AG04449 (cell line): ENCODE measurements at regions not wholly inside any gene's neighbourhood (a gene's known extent, or its start where the extent isn't known, plus 50 kb on each side); places are given as distances from the start of the nearest gene placed in this dataset.

Experiments
- CTCF ChIA-PET: fragments of 350-600 bp; formaldehyde crosslinking; extraction: SDS; loops from one replicate; lab custom pipeline; 2021; ENCODE audit warnings: antibody characterized with exemption; lab: Yijun Ruan, JAX
- POLR2A ChIA-PET: fragments of 400-600, 350-600 bp; formaldehyde crosslinking; extraction: SDS; loops from one replicate; lab custom pipeline; 2020; ENCODE audit warnings: antibody characterized with exemption, inconsistent platforms; lab: Yijun Ruan, JAX
- DNase-seq: peaks from one replicate; pipeline ENCODE4 v3.0.0-alpha.2; 2010; ENCODE audit warnings: low read depth, low spot score
- H3K4me3 ChIP-seq: 2 replicates; pipeline ENCODE4 v1.5.1; 2011; ENCODE audit warnings: low read depth, mild to moderate bottlenecking, control low read depth, low read length
- TF ChIP-seq, protein P1 (sequence below): IDR thresholded peaks from one replicate; pipeline ENCODE4 v1.5.1; 2011; ENCODE audit warnings: mild to moderate bottlenecking, moderate library complexity, low read length, control low read depth, inconsistent platforms; ENCODE audit not compliant: insufficient read depth; ENCODE audit errors: missing control alignments

DNA sequence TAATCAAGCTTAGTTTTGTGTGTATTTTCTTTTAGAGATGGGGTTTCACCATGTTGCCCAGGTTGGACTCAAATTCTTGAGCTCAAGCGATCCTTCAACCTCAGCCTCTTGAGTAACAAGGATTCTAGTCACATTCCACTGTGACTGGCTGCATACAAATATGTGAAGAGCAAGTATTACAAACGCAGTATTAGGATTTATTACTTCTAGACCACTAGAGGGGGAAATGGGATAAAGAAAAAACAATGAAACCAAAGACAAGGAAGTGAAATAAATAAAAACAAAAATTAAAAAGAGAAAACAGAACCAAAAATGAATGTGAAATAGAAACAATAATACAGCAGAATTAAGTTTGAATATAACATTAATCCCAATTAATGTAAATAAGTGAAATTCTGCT, 308.7 kb downstream of the ANKRD30A start:
- TF ChIP-seq, protein P1, sequence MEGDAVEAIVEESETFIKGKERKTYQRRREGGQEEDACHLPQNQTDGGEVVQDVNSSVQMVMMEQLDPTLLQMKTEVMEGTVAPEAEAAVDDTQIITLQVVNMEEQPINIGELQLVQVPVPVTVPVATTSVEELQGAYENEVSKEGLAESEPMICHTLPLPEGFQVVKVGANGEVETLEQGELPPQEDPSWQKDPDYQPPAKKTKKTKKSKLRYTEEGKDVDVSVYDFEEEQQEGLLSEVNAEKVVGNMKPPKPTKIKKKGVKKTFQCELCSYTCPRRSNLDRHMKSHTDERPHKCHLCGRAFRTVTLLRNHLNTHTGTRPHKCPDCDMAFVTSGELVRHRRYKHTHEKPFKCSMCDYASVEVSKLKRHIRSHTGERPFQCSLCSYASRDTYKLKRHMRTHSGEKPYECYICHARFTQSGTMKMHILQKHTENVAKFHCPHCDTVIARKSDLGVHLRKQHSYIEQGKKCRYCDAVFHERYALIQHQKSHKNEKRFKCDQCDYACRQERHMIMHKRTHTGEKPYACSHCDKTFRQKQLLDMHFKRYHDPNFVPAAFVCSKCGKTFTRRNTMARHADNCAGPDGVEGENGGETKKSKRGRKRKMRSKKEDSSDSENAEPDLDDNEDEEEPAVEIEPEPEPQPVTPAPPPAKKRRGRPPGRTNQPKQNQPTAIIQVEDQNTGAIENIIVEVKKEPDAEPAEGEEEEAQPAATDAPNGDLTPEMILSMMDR: no peak
- POLR2A ChIA-PET: no interaction called here
- H3K4me3 ChIP-seq: no peak overlapping the region
- CTCF ChIA-PET: no interaction called here
- DNase-seq: no peak
